OCI-LY7 (cell line): ENCODE measurements at regions not wholly inside any gene's neighbourhood (a gene's known extent, or its start where the extent isn't known, plus 50 kb on each side); places are given as distances from the start of the nearest gene placed in this dataset.

Experiments
- EZH2phosphoT487 ChIP-seq: fragments of 200-600 bp; sonication (generic); IDR thresholded peaks from 2 replicates; pipeline ENCODE4 v1.6.1; 2018; ENCODE audit warnings: low read depth, borderline replicate concordance, mild to moderate bottlenecking, mixed run types, antibody characterized with exemption, low read length, moderate library complexity, mixed read lengths
- TF ChIP-seq, protein P1 (sequence below): fragments of 200-600 bp; sonication (generic); conservative IDR thresholded peaks from 2 replicates; pipeline ENCODE4 v1.5.1; 2014; ENCODE audit warnings: mild to moderate bottlenecking, antibody characterized with exemption, low read length, moderate library complexity, mixed read lengths

DNA sequence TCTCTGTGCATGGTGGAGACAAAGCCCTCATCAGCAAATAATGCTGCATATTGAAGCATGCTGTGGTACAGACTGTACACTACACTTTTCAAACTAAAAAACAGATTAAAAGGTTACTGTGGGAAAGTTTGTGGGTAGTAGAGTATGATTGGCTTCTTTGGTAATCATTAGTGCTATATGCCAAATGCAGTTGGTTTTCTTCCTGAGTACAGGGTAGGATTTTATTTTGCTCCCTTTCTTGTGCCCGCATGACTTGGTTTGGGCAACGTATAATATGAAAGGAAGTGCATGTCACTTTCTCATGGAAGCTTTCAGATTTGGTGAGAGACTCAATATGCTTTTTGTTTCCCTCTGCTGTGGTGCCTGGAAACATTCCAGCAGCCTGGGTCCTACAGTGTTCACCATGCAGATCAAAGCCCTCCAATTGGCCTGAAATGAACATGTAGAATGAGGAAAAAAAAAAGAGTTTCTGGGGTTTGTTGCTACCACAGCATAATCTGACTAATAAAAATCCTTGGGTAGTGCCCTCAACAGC, 270.7 kb upstream of the ADGRB3 start:
- TF ChIP-seq, protein P1, sequence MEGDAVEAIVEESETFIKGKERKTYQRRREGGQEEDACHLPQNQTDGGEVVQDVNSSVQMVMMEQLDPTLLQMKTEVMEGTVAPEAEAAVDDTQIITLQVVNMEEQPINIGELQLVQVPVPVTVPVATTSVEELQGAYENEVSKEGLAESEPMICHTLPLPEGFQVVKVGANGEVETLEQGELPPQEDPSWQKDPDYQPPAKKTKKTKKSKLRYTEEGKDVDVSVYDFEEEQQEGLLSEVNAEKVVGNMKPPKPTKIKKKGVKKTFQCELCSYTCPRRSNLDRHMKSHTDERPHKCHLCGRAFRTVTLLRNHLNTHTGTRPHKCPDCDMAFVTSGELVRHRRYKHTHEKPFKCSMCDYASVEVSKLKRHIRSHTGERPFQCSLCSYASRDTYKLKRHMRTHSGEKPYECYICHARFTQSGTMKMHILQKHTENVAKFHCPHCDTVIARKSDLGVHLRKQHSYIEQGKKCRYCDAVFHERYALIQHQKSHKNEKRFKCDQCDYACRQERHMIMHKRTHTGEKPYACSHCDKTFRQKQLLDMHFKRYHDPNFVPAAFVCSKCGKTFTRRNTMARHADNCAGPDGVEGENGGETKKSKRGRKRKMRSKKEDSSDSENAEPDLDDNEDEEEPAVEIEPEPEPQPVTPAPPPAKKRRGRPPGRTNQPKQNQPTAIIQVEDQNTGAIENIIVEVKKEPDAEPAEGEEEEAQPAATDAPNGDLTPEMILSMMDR, result no peak
- TF ChIP-seq EZH2phosphoT487, result no peak
